NCI-H1694 (cell line): ENCODE measurements at regions not wholly inside any gene's neighbourhood (a gene's known extent, or its start where the extent isn't known, plus 50 kb on each side); places are given as distances from the start of the nearest gene placed in this dataset.

ENCODE experiments used
- DNase-seq: peaks from one replicate; lab custom pipeline; 2025; lab: John Stamatoyannopoulos, UW

GRCh38 chr12:89993632-89994031 lies 285.0 kb upstream of the ATP2B1 start:
- DNase-seq: no peak

- no peak for DNase-seq
These were observed 284.2 kb upstream of the ATP2B1 start for GRCh38 chr12:89992668-89993451.

DNA sequence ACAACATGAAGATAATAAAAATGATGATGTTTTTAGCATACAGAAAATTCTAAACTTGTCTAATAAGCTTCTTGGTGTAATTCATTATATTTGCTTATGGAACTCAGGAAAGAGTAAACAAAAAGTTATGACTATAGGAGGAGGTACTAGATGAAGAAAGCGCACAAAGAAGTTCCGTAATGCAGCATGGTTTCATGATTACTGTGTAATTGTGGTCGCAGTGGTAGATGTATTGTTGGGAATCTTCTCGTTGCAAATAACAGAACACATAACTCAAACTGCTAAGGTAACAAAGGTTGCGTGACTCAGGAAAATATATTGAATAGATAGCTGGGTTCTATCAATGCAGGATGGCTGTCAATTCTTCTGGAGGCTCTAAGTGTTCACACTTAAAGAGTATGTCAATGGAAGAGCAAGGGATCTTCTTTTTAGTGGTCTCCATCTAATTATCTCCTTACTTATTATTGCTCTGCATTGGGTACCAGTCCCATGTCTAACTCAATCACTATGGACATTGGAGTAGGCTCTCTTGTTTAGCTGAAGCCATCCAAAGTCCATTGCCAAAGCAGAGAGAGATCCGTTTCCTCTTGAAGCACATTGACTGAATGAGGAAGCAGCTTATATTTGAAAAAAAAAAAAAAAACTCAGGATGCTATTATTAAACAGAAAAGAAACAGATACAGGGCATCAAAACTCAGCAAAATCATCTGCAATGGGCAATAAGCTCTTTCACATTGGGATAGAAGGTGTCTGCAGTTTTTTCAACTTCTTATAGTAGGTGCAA lies 283.4 kb upstream of the ATP2B1 start:
- no peak for DNase-seq

GRCh38 chr12:89988188-89988915 lies 279.7 kb upstream of the ATP2B1 start:
- no peak for DNase-seq

DNA sequence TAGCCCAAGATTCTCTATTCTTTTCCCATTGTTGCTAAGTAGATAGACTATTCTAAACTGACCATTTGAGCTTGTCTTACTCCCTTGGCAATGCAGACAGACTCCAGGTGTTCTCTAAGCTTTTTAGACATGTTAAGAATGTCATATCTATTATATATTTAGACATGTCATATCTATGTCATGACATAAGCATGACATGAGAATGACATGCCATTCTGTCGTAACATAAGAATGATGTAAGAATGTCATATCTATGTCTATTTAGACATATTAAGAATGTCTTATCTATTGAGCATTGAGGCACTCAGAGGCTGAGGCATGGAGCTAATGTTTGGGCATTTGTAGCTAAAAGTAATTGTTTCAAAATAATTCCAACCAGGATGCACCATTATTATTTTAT lies 277.3 kb upstream of the ATP2B1 start:
- no peak for DNase-seq

- no peak for DNase-seq
These were observed 276.2 kb upstream of the ATP2B1 start for GRCh38 chr12:89984846-89985245.

DNA sequence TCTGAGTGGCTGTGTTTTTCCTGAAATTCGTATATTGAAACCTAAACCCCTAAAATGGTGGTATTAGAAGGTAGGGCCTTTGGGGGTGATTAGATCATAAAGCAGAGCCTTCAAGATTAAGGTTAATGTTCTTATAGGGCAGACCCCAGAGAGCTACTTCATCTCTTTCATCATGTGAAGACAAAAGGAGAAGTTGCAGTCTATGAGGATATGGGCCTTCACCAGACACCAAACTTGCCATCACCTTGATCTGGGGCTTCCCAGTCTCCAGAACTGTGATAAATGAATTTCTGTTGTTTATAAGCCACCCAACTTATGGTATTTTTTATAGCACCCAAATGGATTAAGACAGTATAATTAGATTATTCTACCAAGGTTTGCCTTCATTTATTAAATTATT lies 275.0 kb upstream of the ATP2B1 start:
- no peak for DNase-seq

DNA sequence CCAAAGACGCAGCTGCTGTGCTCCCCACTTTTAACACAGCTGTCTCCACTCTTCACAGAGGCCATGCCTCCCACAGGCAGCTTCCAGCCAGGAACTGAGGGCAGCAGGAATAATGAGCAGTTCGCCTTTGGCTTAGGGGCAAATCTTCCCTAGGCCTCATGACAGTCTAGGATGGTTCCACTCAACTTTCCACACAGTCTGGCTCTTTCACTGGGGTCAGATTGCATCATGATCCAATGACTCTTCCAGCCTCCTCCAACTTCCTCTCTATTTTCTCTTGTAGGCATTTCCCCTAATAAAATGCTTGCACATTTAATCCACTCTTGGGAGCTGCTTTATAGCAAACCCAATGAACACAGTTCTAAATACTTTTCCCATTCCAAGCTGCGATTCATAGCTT lies 271.6 kb upstream of the ATP2B1 start:
- DNase-seq: no peak

GRCh38 chr12:89977405-89978085 lies 268.9 kb upstream of the ATP2B1 start:
- no peak for DNase-seq

- DNase-seq: no peak
These were observed 268.2 kb upstream of the ATP2B1 start for GRCh38 chr12:89976866-89977265.

GRCh38 chr12:89975574-89975973 lies 266.9 kb upstream of the ATP2B1 start:
- no peak for DNase-seq

GRCh38 chr12:89971880-89972279 lies 263.2 kb upstream of the ATP2B1 start:
- DNase-seq: no peak

- DNase-seq: no peak
These were observed 262.1 kb upstream of the ATP2B1 start for GRCh38 chr12:89970722-89971121.

- no peak for DNase-seq
These were observed 260.5 kb upstream of the ATP2B1 start for GRCh38 chr12:89969093-89969492.

GRCh38 chr12:89968151-89968700 lies 259.6 kb upstream of the ATP2B1 start:
- DNase-seq: no peak

DNA sequence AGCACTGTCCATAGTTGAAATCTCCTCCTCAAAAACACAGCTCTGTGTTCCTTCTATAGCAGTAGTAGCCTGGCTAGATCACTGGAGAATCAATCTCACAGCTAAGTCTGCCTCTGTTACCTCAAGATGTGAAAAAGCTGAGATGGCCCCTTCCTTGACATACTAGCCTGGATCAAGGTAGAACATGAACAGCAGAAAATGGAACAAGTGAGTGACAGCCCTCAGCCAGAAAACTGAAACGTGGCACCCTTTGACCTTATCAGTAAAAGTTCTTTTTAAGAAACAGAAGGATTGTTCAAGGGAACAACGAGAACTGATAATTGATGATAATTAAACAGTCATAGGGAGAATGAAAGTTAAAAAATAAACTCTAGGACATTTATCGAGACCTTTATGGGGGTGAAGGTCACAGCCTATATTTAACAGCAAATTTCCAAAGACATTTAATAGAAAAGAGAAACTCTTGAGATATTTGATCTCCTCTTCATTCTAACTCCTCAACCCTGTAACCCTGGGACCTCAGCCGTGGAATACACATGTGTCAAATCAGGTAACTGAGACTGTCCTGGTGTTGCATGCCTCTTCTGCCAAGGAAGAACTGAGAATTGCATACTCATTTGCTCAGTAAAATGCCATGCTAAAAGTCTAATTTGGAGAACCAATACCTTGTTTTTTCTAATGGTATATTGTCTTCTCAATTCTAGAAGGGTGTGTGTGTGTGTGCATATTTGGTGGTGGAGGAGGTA lies 258.0 kb upstream of the ATP2B1 start:
- DNase-seq: no peak

DNA sequence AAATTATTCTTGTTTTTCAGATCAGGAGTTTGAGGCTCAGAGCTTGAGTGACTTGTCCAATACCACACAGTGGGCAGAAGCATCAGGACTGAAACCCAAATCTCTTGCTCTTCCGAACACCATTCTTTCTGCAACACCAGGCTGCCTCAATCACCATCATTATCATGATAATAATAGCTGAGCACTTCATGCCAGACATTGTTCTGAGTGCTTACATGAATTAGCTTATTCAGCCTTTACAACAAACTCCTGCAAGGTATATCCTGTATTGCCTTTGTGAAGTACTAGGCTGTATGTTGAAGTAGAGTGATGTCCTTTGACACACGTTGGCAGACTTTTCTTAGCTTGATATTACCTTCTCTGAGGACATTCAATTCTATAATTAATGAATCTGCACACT lies 257.4 kb upstream of the ATP2B1 start:
- DNase-seq: no peak

DNA sequence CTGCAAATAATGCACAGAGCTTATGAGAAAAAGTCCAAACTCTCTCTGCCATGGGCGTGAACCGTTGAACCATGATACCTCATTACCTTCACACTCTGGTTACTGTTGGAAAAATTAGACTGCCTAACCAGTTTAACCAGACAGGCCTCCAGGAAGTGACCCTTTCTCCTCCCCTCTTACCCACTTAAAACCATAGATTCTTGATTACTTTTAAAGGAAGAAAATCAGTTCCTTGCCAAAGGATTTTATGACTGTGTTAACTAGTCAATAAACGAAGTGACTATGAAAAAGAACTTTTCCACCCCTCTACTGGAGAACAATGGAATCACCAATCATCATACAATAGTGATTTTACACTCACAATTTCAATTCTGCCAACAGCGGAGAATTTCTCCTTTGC lies 254.0 kb upstream of the ATP2B1 start:
- no peak for DNase-seq

GRCh38 chr12:89960607-89961394 lies 252.2 kb upstream of the ATP2B1 start:
- DNase-seq: no peak

DNA sequence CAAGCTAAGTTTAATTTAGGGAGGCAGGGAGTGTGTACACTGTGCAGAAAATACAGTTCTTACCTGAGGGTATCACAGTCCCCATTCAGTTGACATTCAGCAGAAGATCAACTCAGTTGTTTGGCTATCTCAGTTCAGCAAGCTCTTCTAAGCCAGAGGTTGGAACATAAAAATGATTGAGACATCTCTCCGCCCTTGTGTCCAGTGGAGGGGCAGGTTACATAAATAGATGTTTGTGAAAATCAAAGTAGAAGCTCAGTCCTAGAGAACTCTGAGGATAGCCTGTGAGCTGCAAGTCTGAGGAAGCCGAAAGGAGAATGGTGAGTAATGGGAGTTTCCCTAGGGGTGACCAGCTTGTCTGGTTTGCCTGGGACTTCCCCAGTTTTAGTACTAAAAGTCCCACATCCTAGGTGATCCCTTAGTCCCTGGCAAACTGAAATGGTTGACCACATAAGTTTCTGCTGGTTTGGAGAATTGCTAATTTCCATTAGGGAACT lies 251.4 kb upstream of the ATP2B1 start:
- no peak for DNase-seq
